GM18870 (cell line): ENCODE measurements at regions not wholly inside any gene's neighbourhood (a gene's known extent, or its start where the extent isn't known, plus 50 kb on each side); places are given as distances from the start of the nearest gene placed in this dataset.

Experiments
- ATAC-seq: cut with Tn5 transposase; IDR thresholded peaks from one replicate; pipeline ENCODE4 v1.9.1; 2021; ENCODE audit warnings: moderate library complexity; ENCODE audit not compliant: unreplicated experiment

DNA sequence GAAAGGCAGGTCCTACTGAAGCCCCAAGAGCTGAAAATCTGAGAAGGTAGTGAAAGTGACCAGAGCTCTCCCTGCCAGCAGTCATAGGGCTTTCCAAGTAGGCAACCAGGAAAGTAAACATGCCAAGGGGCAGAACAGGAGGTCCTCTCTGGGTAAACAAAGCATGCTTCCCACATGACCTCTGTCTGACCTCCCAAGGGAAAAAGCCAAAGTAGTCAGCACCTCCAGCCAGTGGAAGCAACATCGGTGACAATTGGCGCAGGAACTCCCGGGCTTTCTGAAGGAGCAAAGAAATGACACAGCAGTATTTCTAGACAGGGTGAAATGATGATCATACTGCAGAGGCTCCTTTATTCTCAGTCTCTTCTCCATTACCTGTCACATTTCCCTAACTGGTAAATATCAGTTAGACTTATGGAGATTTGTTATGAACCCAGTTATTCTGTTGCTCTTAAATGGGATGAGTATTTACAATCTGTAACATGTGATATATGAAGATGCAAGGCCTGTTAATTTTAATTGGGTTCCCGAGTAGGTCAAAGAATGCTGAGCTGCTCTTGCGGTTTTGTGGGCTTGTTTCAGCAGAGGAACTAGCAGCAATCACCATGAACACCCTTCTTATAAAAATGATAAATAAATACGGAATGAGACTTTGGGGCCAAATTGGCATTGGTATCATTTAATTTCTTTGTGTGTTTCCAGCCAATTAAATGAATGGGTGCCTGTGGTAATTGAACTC lies 321.0 kb downstream of the RND3 start:
- no peak for ATAC-seq

DNA sequence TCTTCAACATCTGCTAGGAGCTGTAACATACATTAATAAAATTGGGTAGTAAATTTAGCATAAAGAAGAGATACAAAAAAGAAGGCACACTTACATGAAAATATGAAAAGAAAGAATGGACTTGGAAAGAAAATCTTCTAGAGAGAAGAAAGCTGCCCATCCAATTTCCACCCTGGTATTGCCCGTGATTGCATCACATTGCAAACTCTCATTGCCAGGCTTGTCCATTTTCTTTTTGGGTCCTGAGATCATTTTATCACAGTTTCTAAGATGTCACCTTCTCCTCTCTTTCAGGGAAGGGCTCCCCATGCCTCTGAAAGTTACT lies 321.5 kb downstream of the RND3 start:
- ATAC-seq = no peak

DNA sequence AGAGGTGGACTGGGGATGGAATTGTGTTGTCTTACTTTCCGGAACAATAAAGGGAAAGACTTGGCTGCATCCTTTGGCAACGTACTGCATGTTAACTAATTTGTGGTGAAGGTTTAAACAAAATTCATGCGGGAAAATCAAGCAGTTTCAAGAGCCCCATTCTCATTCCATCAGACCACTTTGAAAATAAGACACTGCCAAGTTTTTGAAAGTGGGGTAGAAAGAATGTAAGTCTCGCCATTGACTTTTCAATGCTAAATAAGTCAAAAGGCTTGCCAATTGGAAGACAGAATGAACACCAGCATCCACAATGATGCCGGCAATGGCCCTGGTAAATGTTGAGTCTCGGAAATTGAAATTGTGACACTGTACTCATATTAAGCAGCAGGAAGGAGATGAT lies 322.0 kb downstream of the RND3 start:
- no peak for ATAC-seq

- no peak for ATAC-seq
These were observed 325.1 kb downstream of the RND3 start for GRCh38 chr2:150162241-150162942.

GRCh38 chr2:150160058-150160457 lies 327.4 kb downstream of the RND3 start:
- no peak for ATAC-seq

DNA sequence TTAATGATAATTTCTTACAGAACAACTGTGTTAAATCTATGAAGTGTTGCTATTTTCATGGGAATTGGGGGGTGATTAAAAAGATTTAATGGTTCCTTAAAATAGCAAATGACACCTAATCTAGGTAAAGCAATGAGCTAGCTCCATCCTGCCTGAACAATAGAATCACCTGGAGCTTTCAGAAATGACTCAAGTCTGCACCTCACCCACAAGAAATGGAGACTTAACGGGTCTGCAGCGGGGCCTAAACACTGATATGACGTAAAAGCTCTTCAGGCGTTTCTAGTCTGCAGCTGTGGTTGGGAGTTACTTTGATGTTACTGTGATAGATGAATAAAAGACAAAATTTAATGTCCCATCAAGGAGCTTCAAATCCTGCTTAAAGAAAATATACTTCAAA lies 328.2 kb downstream of the RND3 start:
- ATAC-seq = no peak

DNA sequence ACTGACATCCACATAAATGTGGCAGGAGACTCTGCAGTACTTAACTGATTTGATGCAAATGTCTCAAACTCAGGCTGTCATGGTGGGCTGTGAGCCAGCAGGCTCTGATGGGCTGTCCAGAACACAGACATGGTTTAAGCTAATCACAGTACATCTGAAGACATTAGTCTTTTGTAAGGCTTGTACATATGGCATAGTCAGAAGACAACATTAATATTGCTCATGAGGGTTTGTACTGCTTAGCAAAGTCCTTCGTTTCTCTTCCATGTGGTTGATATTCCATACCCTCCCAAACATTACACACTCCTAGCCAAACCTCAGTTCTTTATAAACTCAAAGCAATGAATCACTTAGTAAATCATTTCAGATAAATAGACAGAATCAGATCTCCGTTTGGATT lies 330.6 kb downstream of the RND3 start:
- ATAC-seq = no peak

- no peak for ATAC-seq
These were observed 331.1 kb downstream of the RND3 start for GRCh38 chr2:150156415-150156814.

DNA sequence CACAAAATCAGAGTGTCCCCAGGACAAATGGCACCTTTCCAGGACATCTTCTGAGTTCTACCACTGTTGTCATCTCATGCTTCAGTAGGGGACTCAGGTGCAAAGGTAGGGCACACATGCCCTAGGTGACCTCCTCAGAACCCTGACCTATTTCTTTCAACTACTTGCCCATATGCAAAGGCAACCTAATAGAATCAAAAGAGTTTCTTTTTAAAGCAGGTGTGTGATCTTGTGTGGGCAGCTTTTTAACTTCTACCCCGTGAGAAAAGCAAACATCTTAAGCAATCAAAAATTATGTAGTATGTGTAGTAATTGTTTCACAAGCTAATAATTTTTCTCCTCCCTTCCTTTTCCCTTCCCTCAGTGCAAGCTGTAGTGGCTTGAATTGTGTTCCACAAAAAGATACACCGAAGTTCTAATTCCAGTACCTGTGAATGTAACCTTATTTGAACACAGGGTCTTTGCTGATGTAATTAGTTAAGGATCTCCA lies 333.1 kb downstream of the RND3 start:
- no peak for ATAC-seq

GRCh38 chr2:150153646-150154307 lies 333.7 kb downstream of the RND3 start:
- ATAC-seq = no peak

GRCh38 chr2:150152230-150152629 lies 335.2 kb downstream of the RND3 start:
- ATAC-seq = no peak

GRCh38 chr2:150150144-150150543 lies 337.3 kb downstream of the RND3 start:
- no peak for ATAC-seq

GRCh38 chr2:150147889-150148683 lies 339.4 kb downstream of the RND3 start:
- no peak for ATAC-seq

DNA sequence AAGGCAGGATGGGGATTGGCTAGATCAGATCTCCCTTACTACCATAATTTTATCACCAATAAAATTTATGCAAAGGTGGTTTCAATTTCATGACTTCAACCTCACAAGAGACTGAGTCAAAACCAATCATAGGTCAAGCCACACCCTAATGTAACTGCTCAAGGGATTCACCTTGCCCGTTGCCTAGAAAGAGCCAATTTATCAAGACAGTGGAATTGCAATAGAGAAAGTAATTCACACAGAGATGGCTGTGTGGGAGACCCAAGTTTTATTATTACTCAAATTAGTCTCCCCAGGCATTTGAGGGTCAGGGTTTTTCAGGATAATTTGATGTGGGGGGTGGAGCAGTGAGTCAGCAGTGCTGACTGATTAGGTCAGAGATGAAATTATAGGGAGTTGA lies 340.6 kb downstream of the RND3 start:
- ATAC-seq = no peak

DNA sequence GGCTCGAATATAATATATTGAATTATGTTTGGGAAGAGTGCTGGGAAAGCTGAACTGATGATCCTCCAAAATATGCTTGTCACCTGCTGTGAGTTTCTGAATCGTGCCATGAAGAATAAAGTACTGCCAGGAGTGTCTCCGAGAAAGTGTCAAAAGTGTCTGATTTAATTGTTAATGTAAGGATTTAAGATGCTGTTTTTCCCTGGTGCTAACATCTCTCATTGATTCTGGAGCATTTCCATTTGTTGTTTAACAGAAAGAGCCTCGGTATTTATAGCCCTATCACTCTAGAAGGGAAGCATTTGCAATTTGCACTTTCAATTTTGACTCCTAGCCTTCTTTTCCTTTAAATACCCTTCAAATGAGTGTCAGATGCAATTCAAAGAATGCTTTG lies 342.2 kb downstream of the RND3 start:
- no peak for ATAC-seq

DNA sequence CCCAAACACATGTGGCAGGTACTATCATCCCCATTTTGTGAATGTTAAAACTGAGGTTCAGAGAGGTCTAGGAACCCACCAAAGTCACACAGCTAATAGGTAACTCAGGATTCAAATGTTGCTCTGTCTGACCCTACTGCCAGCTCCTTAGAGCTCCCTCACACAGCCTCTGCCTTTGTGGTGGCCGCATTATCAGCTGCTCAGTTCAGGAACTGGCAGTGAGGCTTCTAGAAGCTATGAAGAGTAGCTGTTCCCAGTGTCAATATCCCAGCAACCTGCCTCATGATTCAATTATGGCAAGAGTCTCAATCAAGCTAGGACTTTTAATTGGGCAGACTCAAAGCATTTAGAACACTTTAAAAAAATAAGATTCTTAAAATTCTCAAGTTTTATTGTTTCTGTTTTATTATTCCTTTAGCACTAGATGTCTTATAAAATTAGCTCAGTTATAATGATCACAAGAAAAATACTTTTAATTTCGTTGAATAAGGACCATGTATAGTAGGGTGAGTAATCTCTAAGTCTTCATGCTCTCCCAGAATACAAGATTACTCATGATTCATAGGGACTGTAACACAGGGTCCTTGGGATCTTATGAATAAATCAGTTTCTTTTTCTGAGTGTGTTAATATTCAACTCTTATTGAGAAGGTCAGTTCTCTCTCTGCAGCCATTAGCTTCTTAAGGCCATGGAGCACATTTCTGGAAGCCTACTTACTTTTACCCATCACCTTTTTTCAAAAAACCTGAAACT lies 342.7 kb downstream of the RND3 start:
- ATAC-seq = no peak

- no peak for ATAC-seq
These were observed 344.4 kb downstream of the RND3 start for GRCh38 chr2:150143087-150143536.

DNA sequence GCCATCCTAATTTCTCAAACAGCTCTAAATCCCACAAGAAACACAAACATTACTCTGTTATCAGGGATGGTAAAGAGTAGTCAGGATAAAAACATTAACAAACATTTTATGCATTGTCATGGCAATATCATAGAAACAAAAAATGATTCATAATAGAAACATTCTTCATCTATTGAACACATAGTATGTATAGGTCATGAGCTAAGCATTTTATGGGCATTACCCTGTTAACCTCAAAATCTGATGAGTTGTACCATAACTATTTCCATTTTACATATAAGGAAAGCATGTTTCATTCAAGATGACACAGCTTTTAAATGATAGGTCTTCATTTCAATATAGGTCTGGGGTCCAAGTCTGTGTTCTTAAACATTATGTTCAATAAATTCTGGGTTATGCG lies 344.9 kb downstream of the RND3 start:
- no peak for ATAC-seq

DNA sequence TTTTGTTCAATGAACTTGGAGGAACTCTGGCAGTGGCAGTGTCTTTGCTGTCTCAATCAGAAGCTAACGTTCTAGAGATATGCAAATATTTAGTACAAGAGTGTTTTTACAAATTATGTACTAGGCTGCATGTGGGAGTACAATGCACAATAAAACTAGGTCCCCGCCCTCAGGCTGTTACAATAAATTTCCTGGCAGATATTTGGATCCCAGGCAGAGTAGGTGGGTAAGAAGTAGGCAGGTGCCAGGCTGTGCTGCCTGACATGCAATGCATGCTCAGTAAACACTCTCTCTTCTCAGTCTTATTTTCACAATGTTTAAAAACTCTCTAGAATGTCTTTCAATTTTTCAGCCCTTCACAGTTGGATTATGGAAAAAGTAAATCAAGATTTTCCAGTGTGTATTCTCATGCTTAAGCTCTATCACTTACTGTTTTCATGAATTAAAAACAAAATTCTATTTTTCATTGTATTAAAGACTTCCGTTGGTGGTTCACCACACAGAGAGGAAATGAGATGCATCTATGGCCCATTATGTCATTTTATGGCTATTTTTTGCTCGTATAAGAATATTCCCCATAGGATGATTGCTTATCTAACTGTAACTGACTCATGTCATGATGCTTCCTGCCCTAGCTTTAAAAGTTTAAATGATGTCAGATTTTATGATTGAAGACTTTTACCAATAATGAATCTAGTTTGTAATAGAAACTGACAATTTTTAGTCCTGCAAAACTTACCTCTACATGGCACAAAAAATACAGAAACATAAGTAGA lies 346.1 kb downstream of the RND3 start:
- no peak for ATAC-seq

DNA sequence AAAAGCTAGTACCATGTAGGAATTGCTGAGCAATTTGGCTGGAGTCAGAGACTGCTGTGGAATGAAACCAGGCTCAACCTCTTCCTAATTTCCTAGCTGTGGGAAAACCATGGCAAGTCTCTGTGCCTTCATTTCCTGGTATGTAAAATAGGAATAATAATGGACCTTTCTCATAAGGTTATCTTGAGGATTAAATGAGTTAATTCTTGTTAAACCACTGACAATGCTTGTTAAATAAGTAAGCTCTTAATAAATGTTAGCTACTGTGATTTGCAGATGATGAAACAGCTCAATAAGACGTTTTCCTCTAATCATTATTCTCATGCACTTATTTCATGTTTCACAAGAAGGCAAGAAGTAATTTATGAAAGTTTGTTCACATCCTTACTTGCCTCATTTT lies 346.7 kb downstream of the RND3 start:
- ATAC-seq = no peak
